HCT116 (cell line): ENCODE measurements at regions not wholly inside any gene's neighbourhood (a gene's known extent, or its start where the extent isn't known, plus 50 kb on each side); places are given as distances from the start of the nearest gene placed in this dataset.

Experiments used
- ATAC-seq: fragments of 200-7000 bp; cut with Tn5 transposase; 2 replicates; pipeline ENCODE4 v1.9.1; 2020; ENCODE audit warnings: mild to moderate bottlenecking, moderate library complexity
- BruUV-seq: library from RNA; stranded (reverse); fragments of 400-500 nt; replicated peaks from 2 replicates; lab custom pipeline; 2021; lab: Mats Ljungman, UMichigan
- CTCF ChIA-PET: fragments of 300-600 bp; sonication (Branson Sonifier 250); formaldehyde crosslinking; loops from one replicate; lab custom pipeline; 2021; ENCODE audit warnings: antibody characterized with exemption; lab: Charles Lee
- POLR2A ChIA-PET: fragments of 300-600, 350-600 bp; sonication (Branson Sonifier 250); formaldehyde crosslinking; loops from one replicate; lab custom pipeline; 2021; ENCODE audit warnings: antibody characterized with exemption; lab: Charles Lee
- RAD21 ChIA-PET, 2 experiments: fragments of 300-600 bp; sonication (Branson Sonifier 250); formaldehyde crosslinking; loops; one replicate each; lab custom pipeline; 2023; ENCODE audit warnings: low total read pairs in 2 of 2; ENCODE audit not compliant: uncharacterized antibody in 2 of 2, unreplicated experiment in 2 of 2, low non-redundant PET in 1 of 2; lab: Charles Lee
- DNase-seq: peaks from one replicate; pipeline ENCODE4 v3.0.0-alpha.2; 2010; ENCODE audit warnings: low read depth, low spot score
- H2AFZ ChIP-seq: fragments of 200-600 bp; shearing (Covaris generic), sonication (generic); 2 replicates; pipeline ENCODE4 v1.6.1; 2017; ENCODE audit warnings: low read depth, mixed run types, mixed read lengths, antibody characterized with exemption, low read length; ENCODE audit not compliant: poor library complexity, severe bottlenecking
- H3K27ac ChIP-seq: 2 replicates; pipeline ENCODE4 v1.5.1; 2012; ENCODE audit warnings: low read depth, low read length
- H3K27me3 ChIP-seq: fragments of 200-600 bp; sonication (generic); 2 replicates; pipeline ENCODE4 v1.6.1; 2016; ENCODE audit warnings: mixed run types, low read length, mixed read lengths; ENCODE audit not compliant: insufficient read depth
- H3K36me3 ChIP-seq, 2 experiments: fragments of 200-500 bp in 1 of 2; fragments of 200-600 bp in 1 of 2; sonication (Bioruptor generic) in 1 of 2; sonication (generic) in 1 of 2; 2 replicates each; pipeline versions ENCODE4 v1.5.1 to v1.6.1; 2014 to 2016; ENCODE audit warnings: low read length in 2 of 2, inconsistent platforms in 1 of 2, mixed read lengths in 1 of 2, mixed run types in 1 of 2; ENCODE audit not compliant: insufficient read depth in 2 of 2, control insufficient read depth in 1 of 2
- H3K4me1 ChIP-seq, 2 experiments: fragments of 200-600 bp in 1 of 2; sonication (generic) in 1 of 2; 2 replicates each; pipeline versions ENCODE4 v1.5.1 to v1.6.1; 2012 to 2017; ENCODE audit warnings: low read length in 2 of 2, inconsistent platforms in 1 of 2, mild to moderate bottlenecking in 1 of 2, mixed read lengths in 1 of 2, mixed run types in 1 of 2, moderate library complexity in 1 of 2; ENCODE audit not compliant: insufficient read depth in 2 of 2, control insufficient read depth in 1 of 2
- H3K4me2 ChIP-seq: fragments of 200-600 bp; sonication (generic); 2 replicates; pipeline ENCODE4 v1.6.1; 2017; ENCODE audit warnings: mixed run types, low read length, mixed read lengths
- H3K4me3 ChIP-seq, 2 experiments: fragments of 200-600 bp in 1 of 2; sonication (generic) in 1 of 2; replicated peaks in 1 of 2; 2 replicates each; pipeline ENCODE4 v1.5.1; 2011 to 2016; ENCODE audit warnings: low read length in 2 of 2, control low read depth in 1 of 2, low read depth in 1 of 2, mild to moderate bottlenecking in 1 of 2, mixed read lengths in 1 of 2, mixed run types in 1 of 2
- H3K79me2 ChIP-seq: fragments of 200-600 bp; sonication (generic); 2 replicates; pipeline ENCODE4 v1.6.1; 2017; ENCODE audit warnings: mild to moderate bottlenecking, mixed run types, low read length, moderate library complexity, mixed read lengths; ENCODE audit not compliant: insufficient read depth
- H3K9ac ChIP-seq: fragments of 200-600 bp; sonication (generic); 2 replicates; pipeline ENCODE4 v1.6.1; 2016; ENCODE audit warnings: low read length, mixed read lengths
- H3K9me2 ChIP-seq: fragments of 200-600 bp; sonication (generic), shearing (Covaris generic); 2 replicates; pipeline ENCODE4 v1.6.1; 2017; ENCODE audit warnings: mixed run types, mild to moderate bottlenecking, moderate library complexity; ENCODE audit not compliant: insufficient read depth
- H3K9me3 ChIP-seq, 2 experiments: fragments of 200-500 bp in 1 of 2; fragments of 200-600 bp in 1 of 2; sonication (Bioruptor generic) in 1 of 2; sonication (generic) in 1 of 2; 2 replicates each; pipeline ENCODE4 v1.6.1; 2014 to 2017; ENCODE audit warnings: low read length in 2 of 2, mixed read lengths in 2 of 2, inconsistent platforms in 1 of 2, low read depth in 1 of 2, mild to moderate bottlenecking in 1 of 2, mixed run types in 1 of 2, moderate library complexity in 1 of 2; ENCODE audit not compliant: control insufficient read depth in 1 of 2, insufficient read depth in 1 of 2
- H4K20me1 ChIP-seq: fragments of 200-600 bp; sonication (generic), shearing (Covaris generic); 2 replicates; pipeline ENCODE4 v1.6.1; 2017; ENCODE audit warnings: mixed run types, mild to moderate bottlenecking, moderate library complexity; ENCODE audit not compliant: insufficient read depth
- CBX3 ChIP-seq: IDR thresholded peaks from 2 replicates; pipeline ENCODE4 v1.6.1; 2012; ENCODE audit warnings: low read depth
- CEBPB ChIP-seq: IDR thresholded peaks from 2 replicates; pipeline ENCODE4 v1.6.1; 2012; ENCODE audit warnings: low read depth
- EGR1 ChIP-seq: IDR thresholded peaks from 2 replicates; pipeline ENCODE4 v1.6.1; 2012; ENCODE audit warnings: low read depth
- EZH2 ChIP-seq: fragments of 200-600 bp; sonication (generic); IDR thresholded peaks from 2 replicates; pipeline ENCODE4 v1.6.1; 2017; ENCODE audit warnings: antibody characterized with exemption, mixed run types
- EZH2phosphoT487 ChIP-seq: fragments of 200-600 bp; IDR thresholded peaks from 2 replicates; pipeline ENCODE4 v1.6.1; 2018; ENCODE audit warnings: antibody characterized with exemption, borderline replicate concordance
- JUND ChIP-seq: IDR thresholded peaks from 2 replicates; pipeline ENCODE4 v1.6.1; 2012
- POLR2A ChIP-seq: IDR thresholded peaks from 2 replicates; pipeline ENCODE4 v1.7.0; 2011; ENCODE audit warnings: borderline replicate concordance; ENCODE audit not compliant: insufficient read depth, insufficient read length; ENCODE audit errors: extremely low read depth
- RAD21 ChIP-seq: IDR thresholded peaks from 2 replicates; pipeline ENCODE4 v1.6.1; 2012; ENCODE audit warnings: low read depth, mild to moderate bottlenecking
- SIN3A ChIP-seq: IDR thresholded peaks from 2 replicates; pipeline ENCODE4 v1.6.1; 2012; ENCODE audit warnings: low read depth
- SP1 ChIP-seq: IDR thresholded peaks from 2 replicates; pipeline ENCODE4 v1.6.1; 2012; ENCODE audit warnings: low read depth
- SRF ChIP-seq: IDR thresholded peaks from 2 replicates; pipeline ENCODE4 v1.6.1; 2012; ENCODE audit warnings: low read depth
- TCF7L2 ChIP-seq: IDR thresholded peaks from 2 replicates; pipeline ENCODE4 v1.7.0; 2011; ENCODE audit warnings: borderline replicate concordance, inconsistent platforms; ENCODE audit not compliant: insufficient read depth, insufficient read length; ENCODE audit errors: extremely low read depth
- YY1 ChIP-seq: IDR thresholded peaks from 2 replicates; pipeline ENCODE4 v1.6.1; 2011; ENCODE audit warnings: low read length, low read depth, moderate library complexity, mild to moderate bottlenecking; ENCODE audit not compliant: insufficient replicate concordance; ENCODE audit errors: extremely low read depth
- ZFX ChIP-seq: fragments of 450-650 bp; IDR thresholded peaks from 2 replicates; pipeline ENCODE4 v1.6.1; 2017
- intact Hi-C: fragments of 100-400 bp; cut with micrococcal nuclease; formaldehyde crosslinking; loops from 2 replicates; pipeline ENCODE4 v1.10.0; 2022
- TF ChIP-seq, protein P1 (sequence below): IDR thresholded peaks from 2 replicates; pipeline ENCODE4 v1.6.1; 2011; ENCODE audit warnings: mild to moderate bottlenecking, low read length, moderate library complexity; ENCODE audit not compliant: insufficient replicate concordance; ENCODE audit errors: extremely low read depth

DNA sequence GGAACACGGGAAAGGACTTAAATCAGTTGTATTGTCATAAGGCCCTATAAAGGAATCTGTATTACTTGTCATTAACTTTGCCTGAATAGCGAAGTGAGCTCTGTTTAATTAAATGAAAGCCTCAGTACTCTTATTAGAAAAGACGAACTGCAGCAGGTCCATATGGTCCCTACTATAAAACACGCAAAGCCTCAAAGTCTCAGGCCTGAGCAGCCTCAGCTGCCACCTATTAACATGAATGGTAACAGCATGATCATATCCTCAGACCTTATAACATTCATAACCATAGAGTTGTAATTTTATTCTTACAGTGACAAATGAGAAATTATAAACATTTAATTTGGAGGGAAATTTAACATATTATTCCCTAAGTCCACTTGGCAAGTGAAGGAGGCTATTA lies 1113.7 kb upstream of the WWC1 start:
- Histone ChIP-seq H3K4me1 (no peaks in the 10 kb centered on the region), H3K9me3 (peaks cover 0 to 3% of the 10 kb centered on the region in 2 experiments; a peak in 2 of 4 replicates), H3K9ac (no peak overlapping the region), H3K4me3 (no peak overlapping the region), H3K36me3 (no peaks in the 10 kb centered on the region), H3K9me2 (no peaks in the 10 kb centered on the region), H4K20me1 (no peaks in the 10 kb centered on the region), H3K27me3 (no peaks in the 10 kb centered on the region), H2AFZ (no peak overlapping the region), H3K4me2 (no peak overlapping the region), H3K27ac (no peak overlapping the region), H3K79me2 (no peaks in the 10 kb centered on the region)
- DNase-seq (no peak), ATAC-seq (no peak)
- ChIA-PET POLR2A (no interaction called here), RAD21 (no interaction called here), CTCF (no interaction called here)
- intact Hi-C loops, result no loop called here
- BruUV-seq, result no TSS peak
- TF ChIP-seq EGR1, result no peak
- no peak for TF ChIP-seq RAD21
- TF ChIP-seq EZH2, result no peak
- no peak for TF ChIP-seq ZFX
- no peak for TF ChIP-seq EZH2phosphoT487
- TF ChIP-seq, protein P1, sequence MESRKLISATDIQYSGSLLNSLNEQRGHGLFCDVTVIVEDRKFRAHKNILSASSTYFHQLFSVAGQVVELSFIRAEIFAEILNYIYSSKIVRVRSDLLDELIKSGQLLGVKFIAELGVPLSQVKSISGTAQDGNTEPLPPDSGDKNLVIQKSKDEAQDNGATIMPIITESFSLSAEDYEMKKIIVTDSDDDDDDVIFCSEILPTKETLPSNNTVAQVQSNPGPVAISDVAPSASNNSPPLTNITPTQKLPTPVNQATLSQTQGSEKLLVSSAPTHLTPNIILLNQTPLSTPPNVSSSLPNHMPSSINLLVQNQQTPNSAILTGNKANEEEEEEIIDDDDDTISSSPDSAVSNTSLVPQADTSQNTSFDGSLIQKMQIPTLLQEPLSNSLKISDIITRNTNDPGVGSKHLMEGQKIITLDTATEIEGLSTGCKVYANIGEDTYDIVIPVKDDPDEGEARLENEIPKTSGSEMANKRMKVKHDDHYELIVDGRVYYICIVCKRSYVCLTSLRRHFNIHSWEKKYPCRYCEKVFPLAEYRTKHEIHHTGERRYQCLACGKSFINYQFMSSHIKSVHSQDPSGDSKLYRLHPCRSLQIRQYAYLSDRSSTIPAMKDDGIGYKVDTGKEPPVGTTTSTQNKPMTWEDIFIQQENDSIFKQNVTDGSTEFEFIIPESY, result no peak
- no peak for TF ChIP-seq POLR2A
- no peak for TF ChIP-seq TCF7L2
- TF ChIP-seq YY1, result no peak
- no peak for TF ChIP-seq SRF
- TF ChIP-seq SP1, result no peak
- TF ChIP-seq JUND, result no peak
- no peak for TF ChIP-seq CBX3
- TF ChIP-seq SIN3A, result no peak
- no peak for TF ChIP-seq CEBPB
